B cell (primary cell): ENCODE measurements at regions not wholly inside any gene's neighbourhood (a gene's known extent, or its start where the extent isn't known, plus 50 kb on each side); places are given as distances from the start of the nearest gene placed in this dataset.

ENCODE experiments used
- ATAC-seq: fragments of 200-7000 bp; cut with Tn5 transposase; one replicate; pipeline ENCODE4 v1.10.0; 2021; ENCODE audit warnings: low read depth, mild to moderate bottlenecking, moderate number of reproducible peaks, moderate library complexity
- CTCF ChIA-PET: fragments of 350-600 bp; sonication (Branson Sonifier 250); formaldehyde crosslinking; loops from one replicate; lab custom pipeline; 2021; ENCODE audit warnings: antibody characterized with exemption, inconsistent platforms; lab: Charles Lee
- POLR2A ChIA-PET: fragments of 350-600 bp; sonication (Branson Sonifier 250); formaldehyde crosslinking; loops from one replicate; lab custom pipeline; 2021; ENCODE audit warnings: antibody characterized with exemption; lab: Charles Lee
- DNase-seq: peaks from one replicate; pipeline ENCODE4 v3.0.0; 2013
- H2AFZ ChIP-seq: 2 replicates; pipeline ENCODE4 v1.6.1; 2012; ENCODE audit warnings: mild to moderate bottlenecking, low read depth, low read length; ENCODE audit not compliant: insufficient read depth, poor library complexity, severe bottlenecking
- H3K27ac ChIP-seq, 2 donors: 1 replicate in 1 of 2; 2 replicates in 1 of 2; pipeline ENCODE4 v1.5.1; 2012 to 2013; ENCODE audit warnings: low read length in 2 of 2, mild to moderate bottlenecking in 2 of 2, moderate library complexity in 1 of 2
- H3K27me3 ChIP-seq, 4 experiments: fragments of 200-600 bp in 1 of 4; sonication (generic) in 1 of 4; replicated peaks in 1 of 4; 1 replicate in 2 of 4; 2 replicates in 2 of 4; pipeline versions ENCODE4 v1.6.1 to v1.7.0; 2013 to 2016; ENCODE audit warnings: low read length in 3 of 4, mild to moderate bottlenecking in 2 of 4, mixed read lengths in 1 of 4, moderate library complexity in 1 of 4; ENCODE audit not compliant: insufficient read depth in 4 of 4, control insufficient read depth in 3 of 4; ENCODE audit errors: control extremely low read depth in 1 of 4
- H3K36me3 ChIP-seq, 2 experiments: replicated peaks in 1 of 2; 1 replicate in 1 of 2; 2 replicates in 1 of 2; pipeline versions ENCODE4 v1.6.1 to v1.7.1; 2013; ENCODE audit warnings: low read length in 1 of 2; ENCODE audit not compliant: insufficient read depth in 2 of 2, control insufficient read depth in 1 of 2; ENCODE audit errors: control extremely low read depth in 1 of 2, extremely low read depth in 1 of 2
- H3K4me1 ChIP-seq, 2 donors: fragments of 200-600 bp in 1 of 2; sonication (generic) in 1 of 2; 1 replicate in 1 of 2; 2 replicates in 1 of 2; pipeline versions ENCODE4 v1.5.1 to v1.6.1; 2013 to 2017; ENCODE audit warnings: low read length in 2 of 2; ENCODE audit not compliant: control insufficient read depth in 2 of 2, insufficient read depth in 2 of 2
- H3K4me2 ChIP-seq: replicated peaks from 2 replicates; pipeline ENCODE3; 2012; ENCODE audit warnings: mild to moderate bottlenecking, low read depth, low read length; ENCODE audit not compliant: poor library complexity, severe bottlenecking
- H3K4me3 ChIP-seq, 5 experiments: fragments of 200-600 bp in 1 of 5; sonication (generic) in 1 of 5; 1 replicate in 3 of 5; 2 replicates in 2 of 5; pipeline versions ENCODE4 v1.5.1 to v1.7.0; 2011 to 2016; ENCODE audit warnings: low read length in 4 of 5, mild to moderate bottlenecking in 4 of 5, low read depth in 2 of 5, control low read depth in 1 of 5, moderate library complexity in 1 of 5; ENCODE audit not compliant: insufficient read depth in 1 of 5; ENCODE audit errors: control extremely low read depth in 1 of 5, extremely low read depth in 1 of 5
- H3K79me2 ChIP-seq: fragments of 200-600 bp; sonication (generic); one replicate; pipeline ENCODE4 v1.6.0; 2016; ENCODE audit warnings: low read length; ENCODE audit not compliant: control insufficient read depth, insufficient read depth
- H3K9ac ChIP-seq: fragments of 200-600 bp; sonication (generic); 2 replicates; pipeline ENCODE4 v1.6.1; 2017; ENCODE audit warnings: mild to moderate bottlenecking, low read length, moderate library complexity
- H3K9me3 ChIP-seq, 3 donors: one replicate each; pipeline versions ENCODE4 v1.6.1 to v1.7.1; 2013; ENCODE audit warnings: low read length in 2 of 3; ENCODE audit not compliant: control insufficient read depth in 2 of 3, insufficient read depth in 1 of 3; ENCODE audit errors: control extremely low read depth in 1 of 3
- H4K20me1 ChIP-seq: 2 replicates; pipeline ENCODE4 v1.6.0; 2012; ENCODE audit warnings: mild to moderate bottlenecking, low read length; ENCODE audit not compliant: insufficient read depth, control insufficient read depth, poor library complexity, severe bottlenecking
- H3K27ac Mint-ChIP-seq: one replicate; pipeline ENCODE4 v1.8.0; 2021; ENCODE audit warnings: mixed read lengths
- H3K27me3 Mint-ChIP-seq: one replicate; pipeline ENCODE4 v1.8.0; 2021; ENCODE audit warnings: mixed read lengths
- H3K4me1 Mint-ChIP-seq: one replicate; pipeline ENCODE4 v1.8.0; 2021; ENCODE audit warnings: mixed read lengths
- H3K4me3 Mint-ChIP-seq: one replicate; pipeline ENCODE4 v1.8.0; 2021; ENCODE audit warnings: mixed read lengths
- H3K9me3 Mint-ChIP-seq: one replicate; pipeline ENCODE4 v1.8.0; 2022; ENCODE audit warnings: mixed read lengths; ENCODE audit not compliant: insufficient read depth
- CTCF ChIP-seq: fragments of 200-600 bp; IDR thresholded peaks from one replicate; pipeline ENCODE4 v1.8.0; 2022; ENCODE audit warnings: antibody characterized with exemption, mild to moderate bottlenecking
- EZH2 ChIP-seq: IDR thresholded peaks from 2 replicates; pipeline ENCODE4 v1.6.1; 2012; ENCODE audit warnings: borderline replicate concordance, low read depth, mild to moderate bottlenecking, moderate library complexity, low read length; ENCODE audit not compliant: insufficient read depth, poor library complexity, severe bottlenecking
- WGBS: methylation state at CpG from one replicate; pipeline ENCODE4 v1.1.5; 2013; ENCODE audit warnings: missing lambda C conversion rate; ENCODE audit not compliant: insufficient coverage; 5-methylcytosine and 5-hydroxymethylcytosine counted together
- intact Hi-C: fragments of 100-400 bp; cut with micrococcal nuclease; formaldehyde crosslinking; loops from one replicate; pipeline ENCODE4 v1.10.0; 2022

- ATAC-seq (no peak), DNase-seq (no peak)
- H4K20me1 ChIP-seq = no peaks in the 10 kb centered on the region
- Mint-ChIP-seq H3K9me3 (no peaks in the 10 kb centered on the region), H3K4me1 (no peaks in the 10 kb centered on the region), H3K27ac (no peak overlapping the region), H3K27me3 (peaks cover 8% of the 10 kb centered on the region), H3K4me3 (no peak overlapping the region)
- no peaks in the 10 kb centered on the region for H3K36me3 ChIP-seq
- peaks cover 0 to 3% (median 0%) of the 10 kb centered on the region in 3 donors for H3K9me3 ChIP-seq
- H2AFZ ChIP-seq = no peak overlapping the region
- CTCF ChIA-PET = no interaction called here
- no peak overlapping the region for H3K27ac ChIP-seq
- H3K79me2 ChIP-seq = no peaks in the 10 kb centered on the region
- H3K9ac ChIP-seq = no peak overlapping the region
- no peak overlapping the region for H3K4me2 ChIP-seq
- POLR2A ChIA-PET = no interaction called here
- TF ChIP-seq CTCF (no peak), EZH2 (no peak)
- 78% methylated on average over 3 of the region's 4 CpGs for WGBS
- H3K4me3 ChIP-seq = no peak overlapping the region
- no peaks in the 10 kb centered on the region for H3K27me3 ChIP-seq
- intact Hi-C loops = no loop called here
- H3K4me1 ChIP-seq = no peaks in the 10 kb centered on the region
Observed at GRCh38 chr1:94675373-94675772, 133.8 kb upstream of the F3 start.

GRCh38 chr1:94674876-94675275 is 133.3 kb upstream of the F3 start:
- no CpG with 5 or more reads among the region's 1 CpG for WGBS
- H3K27ac Mint-ChIP-seq = no peak overlapping the region
- Histone ChIP-seq H3K4me3 (no peak overlapping the region), H4K20me1 (no peaks in the 10 kb centered on the region), H3K9me3 (peaks cover 0 to 3% (median 0%) of the 10 kb centered on the region in 3 donors), H3K4me1 (no peaks in the 10 kb centered on the region), H3K79me2 (no peaks in the 10 kb centered on the region), H3K27ac (no peak overlapping the region), H3K36me3 (no peaks in the 10 kb centered on the region), H3K9ac (no peak overlapping the region), H2AFZ (no peak overlapping the region), H3K4me2 (no peak overlapping the region), H3K27me3 (no peaks in the 10 kb centered on the region)
- POLR2A ChIA-PET = no interaction called here
- H3K4me1 Mint-ChIP-seq = no peaks in the 10 kb centered on the region
- intact Hi-C loops = no loop called here
- CTCF ChIA-PET = no interaction called here
- DNase-seq (no peak), ATAC-seq (no peak)
- no peak overlapping the region for H3K4me3 Mint-ChIP-seq
- peaks cover 8% of the 10 kb centered on the region for H3K27me3 Mint-ChIP-seq
- TF ChIP-seq EZH2 (no peak), CTCF (no peak)
- no peaks in the 10 kb centered on the region for H3K9me3 Mint-ChIP-seq
